Panc1 (cell line): ENCODE measurements at regions not wholly inside any gene's neighbourhood (a gene's known extent, or its start where the extent isn't known, plus 50 kb on each side); places are given as distances from the start of the nearest gene placed in this dataset.

Source experiments
- ATAC-seq: fragments of 200-7000 bp; cut with Tn5 transposase; 2 replicates; pipeline ENCODE4 v1.9.1; 2020; ENCODE audit warnings: mild to moderate bottlenecking, moderate library complexity
- BruUV-seq: library from RNA; stranded (reverse); fragments of 400-500 nt; replicated peaks from 2 replicates; lab custom pipeline; 2021; lab: Mats Ljungman, UMichigan
- CTCF ChIA-PET: fragments of 300-600 bp; sonication (Branson Sonifier 250); formaldehyde crosslinking; loops from one replicate; lab custom pipeline; 2022; ENCODE audit warnings: antibody characterized with exemption; lab: Charles Lee
- POLR2A ChIA-PET: fragments of 300-600 bp; sonication (Branson Sonifier 250); formaldehyde crosslinking; loops from one replicate; lab custom pipeline; 2022; ENCODE audit warnings: antibody characterized with exemption; lab: Charles Lee
- DNase-seq: peaks from one replicate; pipeline ENCODE4 v3.0.0-alpha.2; 2010; ENCODE audit warnings: low read depth, low spot score
- H3K27ac ChIP-seq: 2 replicates; pipeline ENCODE4 v1.5.1; 2011; ENCODE audit warnings: mild to moderate bottlenecking, low read length, inconsistent platforms
- H3K27me3 ChIP-seq: fragments of 200-500 bp; sonication (Bioruptor generic); 2 replicates; pipeline ENCODE4 v1.6.0; 2014; ENCODE audit warnings: low read length, inconsistent platforms; ENCODE audit not compliant: control insufficient read depth, insufficient read depth
- H3K36me3 ChIP-seq: fragments of 200-500 bp; sonication (Bioruptor generic); 2 replicates; pipeline ENCODE4 v1.5.1; 2014; ENCODE audit warnings: inconsistent platforms, mild to moderate bottlenecking, low read length, moderate library complexity; ENCODE audit not compliant: control insufficient read depth, insufficient read depth
- H3K4me1 ChIP-seq: 2 replicates; pipeline ENCODE4 v1.5.1; 2011; ENCODE audit warnings: inconsistent platforms, mild to moderate bottlenecking, low read length, moderate library complexity; ENCODE audit not compliant: control insufficient read depth, insufficient read depth
- H3K4me3 ChIP-seq, 2 experiments: 2 replicates each; pipeline ENCODE4 v1.5.1; 2011 to 2012; ENCODE audit warnings: low read depth in 2 of 2, low read length in 2 of 2, mild to moderate bottlenecking in 2 of 2, inconsistent platforms in 1 of 2, moderate library complexity in 1 of 2
- H3K9me3 ChIP-seq: fragments of 200-500 bp; sonication (Bioruptor generic); 2 replicates; pipeline ENCODE4 v1.5.1; 2014; ENCODE audit warnings: low read depth, mild to moderate bottlenecking, inconsistent platforms, low read length, moderate library complexity; ENCODE audit not compliant: control insufficient read depth, insufficient read depth
- CTCF ChIP-seq: fragments of 450-650 bp; IDR thresholded peaks from 2 replicates; pipeline ENCODE4 v1.5.1; 2017; ENCODE audit warnings: mild to moderate bottlenecking
- POLR2AphosphoS5 ChIP-seq: IDR thresholded peaks from 2 replicates; pipeline ENCODE4 v1.6.1; 2012; ENCODE audit warnings: mild to moderate bottlenecking, low read depth, low read length, moderate library complexity
- SIN3A ChIP-seq: IDR thresholded peaks from 2 replicates; pipeline ENCODE4 v1.6.1; 2012; ENCODE audit warnings: low read depth, mild to moderate bottlenecking, low read length, moderate library complexity, borderline replicate concordance; ENCODE audit not compliant: insufficient read depth
- TCF7L2 ChIP-seq: IDR thresholded peaks from 2 replicates; pipeline ENCODE4 v1.6.1; 2011; ENCODE audit warnings: mild to moderate bottlenecking, low read depth, low read length, inconsistent platforms
- in situ Hi-C: cut with HindIII; loops from 2 replicates; pipeline ENCODE4 v1.10.0; 2016; ENCODE audit warnings: low sequenced_read_pairs, low pct_unique_long_range_greater_than_20kb
- intact Hi-C: fragments of 100-400 bp; cut with micrococcal nuclease; formaldehyde crosslinking; loops from one replicate; pipeline ENCODE4 v1.10.0; 2022; ENCODE audit not compliant: unreplicated experiment
- TF ChIP-seq, protein P1 (sequence below), 2 experiments: IDR thresholded peaks; 2 replicates each; pipeline ENCODE4 v1.6.1; 2011 to 2012; ENCODE audit warnings: low read depth in 2 of 2, control low read depth in 1 of 2, low read length in 1 of 2, mild to moderate bottlenecking in 1 of 2, moderate library complexity in 1 of 2; ENCODE audit not compliant: insufficient read depth in 1 of 2

DNA sequence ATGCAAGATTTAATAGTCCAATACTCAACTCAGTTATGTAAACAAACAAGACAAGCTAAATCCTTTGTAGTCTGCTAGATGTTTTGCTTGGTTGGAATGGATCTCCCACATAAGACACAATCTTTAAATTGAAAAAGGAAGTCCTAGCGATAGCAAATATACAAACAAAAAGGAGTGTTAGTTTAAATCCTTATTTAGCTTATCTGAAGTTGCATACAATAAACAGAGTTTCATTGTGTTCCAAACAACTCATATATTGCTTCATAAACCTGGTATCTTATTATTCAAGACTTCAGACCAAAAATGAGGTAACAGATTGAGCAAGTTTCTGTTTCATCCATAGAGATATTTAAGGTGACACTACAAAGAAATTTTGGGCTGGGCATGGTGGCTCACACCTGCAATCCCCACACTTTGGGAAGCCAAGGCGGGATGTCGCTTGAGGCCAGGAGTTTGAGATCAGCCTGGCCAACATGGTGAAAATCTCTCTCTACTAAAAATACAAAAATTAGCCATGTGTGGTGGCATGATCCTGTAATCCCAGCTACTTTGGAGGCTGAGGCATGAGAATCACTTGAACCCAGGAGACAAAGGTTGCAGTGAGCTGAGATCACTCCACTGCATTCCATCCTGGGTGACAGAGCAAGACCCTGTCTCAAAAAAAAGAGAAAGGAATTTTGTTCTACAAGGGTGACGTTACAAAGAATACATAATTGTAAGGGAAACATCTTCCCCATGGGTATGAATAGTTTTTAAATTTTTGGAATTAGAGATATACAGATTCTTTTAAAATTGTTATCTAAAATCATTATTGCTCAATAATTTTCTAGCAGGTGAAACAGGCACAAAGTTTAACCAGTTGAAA, 150.5 kb upstream of the L3MBTL4 start:
- H3K9me3 ChIP-seq: no peaks in the 10 kb centered on the region
- H3K27me3 ChIP-seq: no peaks in the 10 kb centered on the region
- ChIA-PET CTCF (no interaction called here), POLR2A (no interaction called here)
- BruUV-seq: no TSS peak
- no peak overlapping the region for H3K27ac ChIP-seq
- no peak for DNase-seq
- H3K36me3 ChIP-seq: no peaks in the 10 kb centered on the region
- H3K4me3 ChIP-seq: no peak overlapping the region
- no peaks in the 10 kb centered on the region for H3K4me1 ChIP-seq
- in situ Hi-C loops: no loop called here
- intact Hi-C loops: no loop called here
- no peak for ATAC-seq
- TF ChIP-seq TCF7L2: no peak
- no peak for TF ChIP-seq SIN3A
- no peak for TF ChIP-seq POLR2AphosphoS5
- TF ChIP-seq, protein P1, sequence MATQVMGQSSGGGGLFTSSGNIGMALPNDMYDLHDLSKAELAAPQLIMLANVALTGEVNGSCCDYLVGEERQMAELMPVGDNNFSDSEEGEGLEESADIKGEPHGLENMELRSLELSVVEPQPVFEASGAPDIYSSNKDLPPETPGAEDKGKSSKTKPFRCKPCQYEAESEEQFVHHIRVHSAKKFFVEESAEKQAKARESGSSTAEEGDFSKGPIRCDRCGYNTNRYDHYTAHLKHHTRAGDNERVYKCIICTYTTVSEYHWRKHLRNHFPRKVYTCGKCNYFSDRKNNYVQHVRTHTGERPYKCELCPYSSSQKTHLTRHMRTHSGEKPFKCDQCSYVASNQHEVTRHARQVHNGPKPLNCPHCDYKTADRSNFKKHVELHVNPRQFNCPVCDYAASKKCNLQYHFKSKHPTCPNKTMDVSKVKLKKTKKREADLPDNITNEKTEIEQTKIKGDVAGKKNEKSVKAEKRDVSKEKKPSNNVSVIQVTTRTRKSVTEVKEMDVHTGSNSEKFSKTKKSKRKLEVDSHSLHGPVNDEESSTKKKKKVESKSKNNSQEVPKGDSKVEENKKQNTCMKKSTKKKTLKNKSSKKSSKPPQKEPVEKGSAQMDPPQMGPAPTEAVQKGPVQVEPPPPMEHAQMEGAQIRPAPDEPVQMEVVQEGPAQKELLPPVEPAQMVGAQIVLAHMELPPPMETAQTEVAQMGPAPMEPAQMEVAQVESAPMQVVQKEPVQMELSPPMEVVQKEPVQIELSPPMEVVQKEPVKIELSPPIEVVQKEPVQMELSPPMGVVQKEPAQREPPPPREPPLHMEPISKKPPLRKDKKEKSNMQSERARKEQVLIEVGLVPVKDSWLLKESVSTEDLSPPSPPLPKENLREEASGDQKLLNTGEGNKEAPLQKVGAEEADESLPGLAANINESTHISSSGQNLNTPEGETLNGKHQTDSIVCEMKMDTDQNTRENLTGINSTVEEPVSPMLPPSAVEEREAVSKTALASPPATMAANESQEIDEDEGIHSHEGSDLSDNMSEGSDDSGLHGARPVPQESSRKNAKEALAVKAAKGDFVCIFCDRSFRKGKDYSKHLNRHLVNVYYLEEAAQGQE (IDR thresholded peaks at IDR 0.05; ENCODE audit: insufficient read depth in 1 of 2, low read depth in 2 of 2, low read length in 1 of 2): no peak
- TF ChIP-seq CTCF: no peak

GRCh38 chr18:6565815-6566081, 151.0 kb upstream of the L3MBTL4 start:
- in situ Hi-C loops: no loop called here
- DNase-seq (no peak), ATAC-seq (no peak)
- Histone ChIP-seq H3K36me3 (no peaks in the 10 kb centered on the region), H3K27ac (no peak overlapping the region), H3K9me3 (no peaks in the 10 kb centered on the region), H3K27me3 (no peaks in the 10 kb centered on the region), H3K4me3 (no peak overlapping the region), H3K4me1 (no peaks in the 10 kb centered on the region)
- intact Hi-C loops: no loop called here
- no TSS peak for BruUV-seq
- TF ChIP-seq SIN3A (no peak), CTCF (no peak), TCF7L2 (no peak)
- ChIA-PET POLR2A (no interaction called here), CTCF (no interaction called here)
